WTC11 (cell line): ENCODE measurements at regions not wholly inside any gene's neighbourhood (a gene's known extent, or its start where the extent isn't known, plus 50 kb on each side); places are given as distances from the start of the nearest gene placed in this dataset.
"Not testable (repeated sequence)": the region's sequence is repeated elsewhere in the genome, so short reads cannot be mapped to it uniquely, and the experiment has no call there.

ENCODE experiments used
- ATAC-seq: fragments of 200-7000 bp; cut with Tn5 transposase; 2 replicates; pipeline ENCODE4 v1.10.0; 2021; ENCODE audit warnings: mild to moderate bottlenecking, moderate library complexity
- CTCF ChIA-PET: fragments of 300-600 bp; sonication (Branson Sonifier 250); formaldehyde crosslinking; loops from one replicate; lab custom pipeline; 2021; ENCODE audit warnings: antibody characterized with exemption; lab: Charles Lee
- POLR2A ChIA-PET: fragments of 350-600 bp; sonication (Branson Sonifier 250); formaldehyde crosslinking; loops from one replicate; lab custom pipeline; 2021; ENCODE audit warnings: antibody characterized with exemption; lab: Charles Lee
- DNase-seq: peaks from one replicate; pipeline ENCODE4 v3.0.0; 2021; ENCODE audit warnings: low spot score
- H3K27ac Mint-ChIP-seq: 2 replicates; pipeline ENCODE4 v1.8.0; 2021; ENCODE audit warnings: mixed read lengths
- H3K27me3 Mint-ChIP-seq: 2 replicates; pipeline ENCODE4 v1.8.0; 2021; ENCODE audit warnings: low read depth, mild to moderate bottlenecking, moderate library complexity, mixed read lengths
- H3K36me3 Mint-ChIP-seq: 2 replicates; pipeline ENCODE4 v1.8.0; 2021; ENCODE audit warnings: mixed read lengths
- H3K4me1 Mint-ChIP-seq: 2 replicates; pipeline ENCODE4 v1.8.0; 2022; ENCODE audit warnings: mixed read lengths
- H3K4me3 Mint-ChIP-seq: 2 replicates; pipeline ENCODE4 v1.8.0; 2021; ENCODE audit warnings: mild to moderate bottlenecking, moderate library complexity, mixed read lengths
- H3K9me3 Mint-ChIP-seq: 2 replicates; pipeline ENCODE4 v1.8.0; 2021; ENCODE audit warnings: mixed read lengths
- ARID4B ChIP-seq: sonication (generic); formaldehyde crosslinking; IDR thresholded peaks from 2 replicates; pipeline ENCODE4 v1.8.0; 2023; ENCODE audit warnings: missing genetic modification reagents, mild to moderate bottlenecking, borderline replicate concordance
- ATF1 ChIP-seq: sonication (generic); formaldehyde crosslinking; IDR thresholded peaks from 2 replicates; pipeline ENCODE4 v1.8.1; 2023; ENCODE audit warnings: mild to moderate bottlenecking, moderate library complexity, missing genetic modification reagents
- E2F5 ChIP-seq: sonication (generic); formaldehyde crosslinking; IDR thresholded peaks from 2 replicates; pipeline ENCODE4 v1.8.1; 2022; ENCODE audit warnings: mild to moderate bottlenecking, moderate library complexity, missing genetic modification reagents
- ERG ChIP-seq: fragments of 250-450 bp; sonication (Bioruptor Pico); IDR thresholded peaks from 2 replicates; pipeline ENCODE4 v1.8.0; 2021; ENCODE audit warnings: mild to moderate bottlenecking
- ESRRA ChIP-seq: sonication (generic); formaldehyde crosslinking; IDR thresholded peaks from 2 replicates; pipeline ENCODE4 v1.8.1; 2022; ENCODE audit warnings: mild to moderate bottlenecking, missing genetic modification reagents, borderline replicate concordance
- MLX ChIP-seq: sonication (generic); formaldehyde crosslinking; IDR thresholded peaks from 2 replicates; pipeline ENCODE4 v1.8.1; 2023; ENCODE audit warnings: mild to moderate bottlenecking, missing genetic modification reagents, moderate library complexity
- MXD4 ChIP-seq: fragments of 250-450 bp; sonication (Bioruptor Pico); IDR thresholded peaks from 2 replicates; pipeline ENCODE4 v1.8.0; 2021; ENCODE audit warnings: mild to moderate bottlenecking, moderate library complexity, borderline replicate concordance
- NR2C2 ChIP-seq: sonication (generic); formaldehyde crosslinking; IDR thresholded peaks from 2 replicates; pipeline ENCODE4 v1.8.0; 2022; ENCODE audit warnings: mild to moderate bottlenecking, missing genetic modification reagents
- OVOL2 ChIP-seq: fragments of 250-450 bp; sonication (Bioruptor Pico); IDR thresholded peaks from 2 replicates; pipeline ENCODE4 v1.9.0; 2021; ENCODE audit warnings: mild to moderate bottlenecking, borderline replicate concordance
- SP1 ChIP-seq: sonication (generic); formaldehyde crosslinking; conservative IDR thresholded peaks from 2 replicates; pipeline ENCODE4 v1.8.1; 2022; ENCODE audit warnings: missing genetic modification reagents
- TEAD1 ChIP-seq: sonication (generic); formaldehyde crosslinking; IDR thresholded peaks from 2 replicates; pipeline ENCODE4 v1.8.0; 2022; ENCODE audit warnings: mild to moderate bottlenecking, missing genetic modification reagents
- ZNF121 ChIP-seq: sonication (generic); formaldehyde crosslinking; IDR thresholded peaks from 2 replicates; pipeline ENCODE4 v1.8.0; 2023; ENCODE audit warnings: missing genetic modification reagents
- ZNF138 ChIP-seq: sonication (generic); formaldehyde crosslinking; conservative IDR thresholded peaks from 2 replicates; pipeline ENCODE4 v1.8.1; 2022; ENCODE audit warnings: mild to moderate bottlenecking, moderate library complexity, missing genetic modification reagents
- ZNF219 ChIP-seq: sonication (generic); formaldehyde crosslinking; IDR thresholded peaks from 2 replicates; pipeline ENCODE4 v1.8.0; 2023; ENCODE audit warnings: missing genetic modification reagents, mild to moderate bottlenecking, borderline replicate concordance
- ZNF671 ChIP-seq: fragments of 250-450 bp; sonication (Bioruptor Pico); IDR thresholded peaks from 2 replicates; pipeline ENCODE4 v1.8.0; 2021; ENCODE audit warnings: mild to moderate bottlenecking
- TF ChIP-seq, protein P1 (sequence below): sonication (generic); formaldehyde crosslinking; IDR thresholded peaks from 2 replicates; pipeline ENCODE4 v1.8.1; 2022; ENCODE audit warnings: low read depth, missing genetic modification reagents, borderline replicate concordance
- TF ChIP-seq, protein P2 (sequence below): sonication (generic); formaldehyde crosslinking; IDR thresholded peaks from 2 replicates; pipeline ENCODE4 v1.8.0; 2022; ENCODE audit warnings: mild to moderate bottlenecking, missing genetic modification reagents
- TF ChIP-seq, protein P3 (sequence below): sonication (generic); formaldehyde crosslinking; IDR thresholded peaks from 2 replicates; pipeline ENCODE4 v1.8.1; 2023; ENCODE audit warnings: mild to moderate bottlenecking, missing genetic modification reagents
- TF ChIP-seq, protein P4 (sequence below): sonication (generic); formaldehyde crosslinking; IDR thresholded peaks from 2 replicates; pipeline ENCODE4 v1.8.1; 2022; ENCODE audit warnings: mild to moderate bottlenecking, missing genetic modification reagents, moderate library complexity, borderline replicate concordance
- TF ChIP-seq, protein P5 (sequence below): sonication (generic); formaldehyde crosslinking; IDR thresholded peaks from 2 replicates; pipeline ENCODE4 v1.8.1; 2022; ENCODE audit warnings: low read depth, mild to moderate bottlenecking, moderate library complexity, missing genetic modification reagents, borderline replicate concordance

DNA sequence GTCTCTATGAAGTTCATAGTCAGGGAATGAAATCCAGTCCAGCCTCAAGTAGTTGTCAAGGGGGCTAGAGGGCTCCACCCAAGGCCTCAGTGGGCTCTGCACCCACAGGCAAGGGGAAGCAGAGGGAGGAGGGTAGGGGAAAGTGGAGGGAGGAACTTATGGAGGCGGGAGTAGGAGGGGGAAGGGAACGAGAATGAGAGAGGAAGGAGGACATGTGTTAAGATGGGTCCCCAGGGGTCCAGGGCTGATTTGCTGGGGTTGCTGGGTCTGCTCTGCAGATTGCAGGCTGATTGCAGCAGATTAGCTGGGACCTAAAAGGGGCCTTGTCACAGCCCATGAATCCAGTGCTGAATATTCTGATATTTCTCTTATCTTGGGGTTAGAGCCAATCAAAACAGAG lies 166.9 kb upstream of the IL12B start (continued):
- TF ChIP-seq, protein P1, sequence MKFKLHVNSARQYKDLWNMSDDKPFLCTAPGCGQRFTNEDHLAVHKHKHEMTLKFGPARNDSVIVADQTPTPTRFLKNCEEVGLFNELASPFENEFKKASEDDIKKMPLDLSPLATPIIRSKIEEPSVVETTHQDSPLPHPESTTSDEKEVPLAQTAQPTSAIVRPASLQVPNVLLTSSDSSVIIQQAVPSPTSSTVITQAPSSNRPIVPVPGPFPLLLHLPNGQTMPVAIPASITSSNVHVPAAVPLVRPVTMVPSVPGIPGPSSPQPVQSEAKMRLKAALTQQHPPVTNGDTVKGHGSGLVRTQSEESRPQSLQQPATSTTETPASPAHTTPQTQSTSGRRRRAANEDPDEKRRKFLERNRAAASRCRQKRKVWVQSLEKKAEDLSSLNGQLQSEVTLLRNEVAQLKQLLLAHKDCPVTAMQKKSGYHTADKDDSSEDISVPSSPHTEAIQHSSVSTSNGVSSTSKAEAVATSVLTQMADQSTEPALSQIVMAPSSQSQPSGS = no peak
- TF ChIP-seq TEAD1 (no peak), MLX (CRISPR knock-in tag) (no peak), ZNF671 (no peak)

DNA sequence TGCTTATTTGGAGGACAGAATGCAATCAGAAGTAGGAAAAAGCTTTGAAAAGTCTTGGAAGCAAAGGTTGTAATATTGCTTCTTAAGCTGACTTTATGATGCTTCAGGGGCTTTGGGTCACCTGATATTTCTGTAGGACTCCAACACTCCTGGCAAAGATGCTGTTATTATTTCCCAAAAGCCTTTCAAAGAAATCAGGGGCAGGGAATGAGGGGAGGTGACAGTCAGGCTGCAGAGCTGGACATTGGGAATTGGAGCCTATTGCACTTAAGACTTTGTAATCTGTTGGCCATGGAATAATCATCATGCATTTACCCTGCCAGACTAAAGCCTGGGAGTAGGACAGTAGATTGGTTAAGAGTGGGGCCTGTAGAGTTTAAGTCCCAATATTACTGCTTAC lies 168.3 kb upstream of the IL12B start:
- ATAC-seq (no peak), DNase-seq (no peak)
- Mint-ChIP-seq H3K4me3 (no peak overlapping the region), H3K9me3 (0 out of 2 replicates have a peak, but pooled peaks cover 3% of the 10 kb centered on the region), H3K27ac (no peak overlapping the region), H3K36me3 (peaks cover 2% of the 10 kb centered on the region; the same call in 1 of the 2 replicates), H3K27me3 (no peaks in the 10 kb centered on the region; the same call in 1 of the 2 replicates), H3K4me1 (peaks cover 10% of the 10 kb centered on the region)
- ChIA-PET CTCF (no interaction called here), POLR2A (no interaction called here)
- TF ChIP-seq, protein P2, sequence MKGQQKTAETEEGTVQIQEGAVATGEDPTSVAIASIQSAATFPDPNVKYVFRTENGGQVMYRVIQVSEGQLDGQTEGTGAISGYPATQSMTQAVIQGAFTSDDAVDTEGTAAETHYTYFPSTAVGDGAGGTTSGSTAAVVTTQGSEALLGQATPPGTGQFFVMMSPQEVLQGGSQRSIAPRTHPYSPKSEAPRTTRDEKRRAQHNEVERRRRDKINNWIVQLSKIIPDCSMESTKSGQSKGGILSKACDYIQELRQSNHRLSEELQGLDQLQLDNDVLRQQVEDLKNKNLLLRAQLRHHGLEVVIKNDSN = no peak
- no peak for TF ChIP-seq ZNF121 (CRISPR knock-in tag)
- TF ChIP-seq ATF1 (CRISPR knock-in tag) = no peak
- TF ChIP-seq ESRRA (CRISPR knock-in tag) = no peak
- TF ChIP-seq, protein P3, sequence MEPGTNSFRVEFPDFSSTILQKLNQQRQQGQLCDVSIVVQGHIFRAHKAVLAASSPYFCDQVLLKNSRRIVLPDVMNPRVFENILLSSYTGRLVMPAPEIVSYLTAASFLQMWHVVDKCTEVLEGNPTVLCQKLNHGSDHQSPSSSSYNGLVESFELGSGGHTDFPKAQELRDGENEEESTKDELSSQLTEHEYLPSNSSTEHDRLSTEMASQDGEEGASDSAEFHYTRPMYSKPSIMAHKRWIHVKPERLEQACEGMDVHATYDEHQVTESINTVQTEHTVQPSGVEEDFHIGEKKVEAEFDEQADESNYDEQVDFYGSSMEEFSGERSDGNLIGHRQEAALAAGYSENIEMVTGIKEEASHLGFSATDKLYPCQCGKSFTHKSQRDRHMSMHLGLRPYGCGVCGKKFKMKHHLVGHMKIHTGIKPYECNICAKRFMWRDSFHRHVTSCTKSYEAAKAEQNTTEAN (CRISPR knock-in tag) = no peak
- no peak for TF ChIP-seq SP1 (CRISPR knock-in tag)
- no peak for TF ChIP-seq ZNF138 (CRISPR knock-in tag)
- no peak for TF ChIP-seq ZNF219 (CRISPR knock-in tag)
- TF ChIP-seq, protein P4, sequence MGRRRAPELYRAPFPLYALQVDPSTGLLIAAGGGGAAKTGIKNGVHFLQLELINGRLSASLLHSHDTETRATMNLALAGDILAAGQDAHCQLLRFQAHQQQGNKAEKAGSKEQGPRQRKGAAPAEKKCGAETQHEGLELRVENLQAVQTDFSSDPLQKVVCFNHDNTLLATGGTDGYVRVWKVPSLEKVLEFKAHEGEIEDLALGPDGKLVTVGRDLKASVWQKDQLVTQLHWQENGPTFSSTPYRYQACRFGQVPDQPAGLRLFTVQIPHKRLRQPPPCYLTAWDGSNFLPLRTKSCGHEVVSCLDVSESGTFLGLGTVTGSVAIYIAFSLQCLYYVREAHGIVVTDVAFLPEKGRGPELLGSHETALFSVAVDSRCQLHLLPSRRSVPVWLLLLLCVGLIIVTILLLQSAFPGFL (CRISPR knock-in tag) = no peak
- TF ChIP-seq MXD4 = no peak
- no peak for TF ChIP-seq ARID4B
- TF ChIP-seq ERG (CRISPR knock-in tag) = no peak
- TF ChIP-seq OVOL2 (CRISPR knock-in tag) = no peak
- TF ChIP-seq, protein P5, sequence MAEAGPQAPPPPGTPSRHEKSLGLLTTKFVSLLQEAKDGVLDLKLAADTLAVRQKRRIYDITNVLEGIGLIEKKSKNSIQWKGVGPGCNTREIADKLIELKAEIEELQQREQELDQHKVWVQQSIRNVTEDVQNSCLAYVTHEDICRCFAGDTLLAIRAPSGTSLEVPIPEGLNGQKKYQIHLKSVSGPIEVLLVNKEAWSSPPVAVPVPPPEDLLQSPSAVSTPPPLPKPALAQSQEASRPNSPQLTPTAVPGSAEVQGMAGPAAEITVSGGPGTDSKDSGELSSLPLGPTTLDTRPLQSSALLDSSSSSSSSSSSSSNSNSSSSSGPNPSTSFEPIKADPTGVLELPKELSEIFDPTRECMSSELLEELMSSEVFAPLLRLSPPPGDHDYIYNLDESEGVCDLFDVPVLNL (CRISPR knock-in tag) = no peak
- TF ChIP-seq E2F5 (CRISPR knock-in tag) = no peak
- no peak for TF ChIP-seq NR2C2 (CRISPR knock-in tag)

- DNase-seq, H3K36me3 Mint-ChIP-seq, POLR2A ChIA-PET, H3K4me1 Mint-ChIP-seq, ATAC-seq, H3K9me3 Mint-ChIP-seq, CTCF ChIA-PET, H3K4me3 Mint-ChIP-seq, H3K27me3 Mint-ChIP-seq, H3K27ac Mint-ChIP-seq: not testable (repeated sequence)
Observed at GRCh38 chr5:159502116-159502515, 171.8 kb upstream of the IL12B start.
